IMR-90 (cell line): ENCODE measurements at regions not wholly inside any gene's neighbourhood (a gene's known extent, or its start where the extent isn't known, plus 50 kb on each side); places are given as distances from the start of the nearest gene placed in this dataset.

Experiments used
- ATAC-seq: fragments of 200-7000 bp; cut with Tn5 transposase; 2 replicates; pipeline ENCODE4 v1.9.1; 2020; ENCODE audit warnings: low read depth, mild to moderate bottlenecking, moderate library complexity
- BruUV-seq: library from RNA; stranded (reverse); fragments of 400-500 nt; replicated peaks from 2 replicates; lab custom pipeline; 2021; lab: Mats Ljungman, UMichigan
- CTCF ChIA-PET: fragments of 300-600 bp; formaldehyde crosslinking; extraction: SDS; loops from one replicate; lab custom pipeline; 2021; ENCODE audit warnings: antibody characterized with exemption; lab: Yijun Ruan, JAX
- POLR2A ChIA-PET: fragments of 300-600 bp; sonication (Branson Sonifier 250); formaldehyde crosslinking; loops from one replicate; lab custom pipeline; 2022; ENCODE audit warnings: antibody characterized with exemption; ENCODE audit not compliant: unreplicated experiment; lab: Charles Lee
- DNase-seq: peaks from one replicate; pipeline ENCODE4 v3.0.0; 2013
- H2AFZ ChIP-seq: replicated peaks from 2 replicates; pipeline ENCODE3; 2013; ENCODE audit warnings: low read length, mild to moderate bottlenecking; ENCODE audit not compliant: poor library complexity
- H2AK5ac ChIP-seq: 2 replicates; pipeline ENCODE4 v1.6.1; 2013; ENCODE audit warnings: low read depth, low read length, inconsistent platforms
- H2AK9ac ChIP-seq: replicated peaks from 2 replicates; pipeline ENCODE3; 2013; ENCODE audit warnings: mild to moderate bottlenecking, low read depth, low read length, moderate library complexity; ENCODE audit not compliant: poor library complexity
- H2BK120ac ChIP-seq: 2 replicates; pipeline ENCODE4 v1.6.1; 2013; ENCODE audit warnings: low read depth, low read length, inconsistent platforms
- H2BK15ac ChIP-seq: 3 replicates; pipeline ENCODE4 v1.6.1; 2013; ENCODE audit warnings: low read depth, low read length, inconsistent platforms
- H2BK20ac ChIP-seq: 2 replicates; pipeline ENCODE4 v1.6.1; 2013; ENCODE audit warnings: low read depth, mild to moderate bottlenecking, inconsistent platforms, low read length, moderate library complexity
- H2BK5ac ChIP-seq: 2 replicates; pipeline ENCODE4 v1.6.1; 2013; ENCODE audit warnings: mild to moderate bottlenecking, low read depth, low read length, inconsistent platforms; ENCODE audit not compliant: poor library complexity, severe bottlenecking
- H3K14ac ChIP-seq: replicated peaks from 2 replicates; pipeline ENCODE4 v1.6.1; 2013; ENCODE audit warnings: low read depth, low read length, inconsistent platforms
- H3K18ac ChIP-seq: 2 replicates; pipeline ENCODE4 v1.6.1; 2013; ENCODE audit warnings: low read depth, low read length, control low read depth
- H3K23ac ChIP-seq: 2 replicates; pipeline ENCODE4 v1.6.1; 2013; ENCODE audit warnings: low read depth, low read length, inconsistent platforms
- H3K27ac ChIP-seq: 2 replicates; pipeline ENCODE4 v1.5.1; 2013; ENCODE audit warnings: mild to moderate bottlenecking, control low read depth, low read length; ENCODE audit not compliant: insufficient read depth
- H3K27me3 ChIP-seq: 2 replicates; pipeline ENCODE4 v1.6.1; 2013; ENCODE audit warnings: low read length; ENCODE audit not compliant: control insufficient read depth, insufficient read depth
- H3K36me3 ChIP-seq: 2 replicates; pipeline ENCODE4 v1.6.1; 2013; ENCODE audit warnings: low read length, mixed read lengths; ENCODE audit not compliant: control insufficient read depth, insufficient read depth
- H3K4ac ChIP-seq: 2 replicates; pipeline ENCODE4 v1.6.1; 2013; ENCODE audit warnings: low read depth, low read length, inconsistent platforms
- H3K4me1 ChIP-seq: 2 replicates; pipeline ENCODE4 v1.6.1; 2013; ENCODE audit warnings: low read length, mixed read lengths; ENCODE audit not compliant: control insufficient read depth, insufficient read depth
- H3K4me2 ChIP-seq: 2 replicates; pipeline ENCODE4 v1.6.1; 2013; ENCODE audit warnings: low read depth, mild to moderate bottlenecking, control low read depth, low read length, moderate library complexity
- H3K4me3 ChIP-seq: 2 replicates; pipeline ENCODE4 v1.5.1; 2013; ENCODE audit warnings: low read depth, mild to moderate bottlenecking, control low read depth, low read length, moderate library complexity; ENCODE audit not compliant: insufficient read depth
- H3K56ac ChIP-seq: 2 replicates; pipeline ENCODE4 v1.6.1; 2013; ENCODE audit warnings: low read length, inconsistent platforms; ENCODE audit not compliant: insufficient read depth; ENCODE audit errors: extremely low read depth
- H3K79me1 ChIP-seq, 2 experiments: 2 replicates each; pipeline ENCODE4 v1.6.1; 2013; ENCODE audit warnings: low read length in 2 of 2, inconsistent platforms in 1 of 2, low read depth in 1 of 2
- H3K9ac ChIP-seq: 2 replicates; pipeline ENCODE4 v1.6.1; 2013; ENCODE audit warnings: low read depth, low read length, control low read depth
- H3K9me1 ChIP-seq: 2 replicates; pipeline ENCODE4 v1.6.1; 2013; ENCODE audit warnings: low read length, inconsistent platforms; ENCODE audit not compliant: insufficient read depth
- H3K9me3 ChIP-seq: 2 replicates; pipeline ENCODE4 v1.6.1; 2013; ENCODE audit warnings: low read length; ENCODE audit not compliant: control insufficient read depth, insufficient read depth
- H4K20me1 ChIP-seq: 2 replicates; pipeline ENCODE4 v1.6.1; 2013; ENCODE audit warnings: low read length, inconsistent platforms; ENCODE audit not compliant: insufficient read depth
- H4K5ac ChIP-seq: 2 replicates; pipeline ENCODE4 v1.6.1; 2013; ENCODE audit warnings: mild to moderate bottlenecking, low read depth, low read length, control low read depth
- H4K8ac ChIP-seq, 2 experiments: 2 replicates each; pipeline ENCODE4 v1.6.1; 2013; ENCODE audit warnings: low read depth in 2 of 2, low read length in 2 of 2, control low read depth in 1 of 2, inconsistent platforms in 1 of 2
- H4K91ac ChIP-seq: 2 replicates; pipeline ENCODE4 v1.6.1; 2013; ENCODE audit warnings: low read depth, low read length, inconsistent platforms; ENCODE audit not compliant: insufficient read depth
- BHLHE40 ChIP-seq: fragments of 150-350 bp; IDR thresholded peaks from 2 replicates; pipeline ENCODE4 v1.6.1; 2016; ENCODE audit warnings: mild to moderate bottlenecking, low read depth, low read length
- CEBPB ChIP-seq: IDR thresholded peaks from 2 replicates; pipeline ENCODE4 v1.6.1; 2012; ENCODE audit warnings: low read depth, low read length, improper control_type of control experiment
- CHD1 ChIP-seq: IDR thresholded peaks from 2 replicates; pipeline ENCODE4 v1.6.1; 2012; ENCODE audit warnings: low read depth, low read length, improper control_type of control experiment
- FOS ChIP-seq: fragments of 150-350 bp; IDR thresholded peaks from 2 replicates; pipeline ENCODE4 v1.6.1; 2016; ENCODE audit warnings: low read depth, low read length
- MAFK ChIP-seq: IDR thresholded peaks from 2 replicates; pipeline ENCODE4 v1.6.1; 2012; ENCODE audit warnings: low read depth, low read length, improper control_type of control experiment
- MAZ ChIP-seq: IDR thresholded peaks from 2 replicates; pipeline ENCODE4 v1.6.1; 2012; ENCODE audit warnings: low read depth, mild to moderate bottlenecking, low read length, improper control_type of control experiment, moderate library complexity, borderline replicate concordance
- MXI1 ChIP-seq: IDR thresholded peaks from 2 replicates; pipeline ENCODE4 v1.6.1; 2012; ENCODE audit warnings: low read depth, mild to moderate bottlenecking, low read length, moderate library complexity, borderline replicate concordance
- NFE2L2 ChIP-seq: fragments of 150-350 bp; IDR thresholded peaks from 2 replicates; pipeline ENCODE4 v1.6.1; 2016; ENCODE audit warnings: low read depth, mild to moderate bottlenecking, low read length
- POLR2A ChIP-seq: IDR thresholded peaks from 2 replicates; pipeline ENCODE4 v1.6.1; 2012; ENCODE audit warnings: mild to moderate bottlenecking, low read depth, low read length
- RAD21 ChIP-seq: IDR thresholded peaks from 2 replicates; pipeline ENCODE4 v1.6.1; 2012; ENCODE audit warnings: low read length, improper control_type of control experiment
- RCOR1 ChIP-seq: IDR thresholded peaks from 2 replicates; pipeline ENCODE4 v1.6.1; 2012; ENCODE audit warnings: mild to moderate bottlenecking, low read length, improper control_type of control experiment; ENCODE audit not compliant: insufficient replicate concordance
- RFX5 ChIP-seq: IDR thresholded peaks from 2 replicates; pipeline ENCODE4 v1.8.0; 2012; ENCODE audit warnings: low read depth, mild to moderate bottlenecking, low read length, moderate library complexity
- SMC3 ChIP-seq: fragments of 150-350 bp; IDR thresholded peaks from 2 replicates; pipeline ENCODE4 v1.6.1; 2016; ENCODE audit warnings: low read depth, mild to moderate bottlenecking, antibody characterized with exemption, low read length, moderate library complexity
- WGBS, 2 experiments: methylation state at CpG; one replicate each; pipeline versions ENCODE4 v1.1.5 to v1.1.7; 2013; ENCODE audit warnings: missing lambda C conversion rate in 2 of 2; ENCODE audit not compliant: insufficient read length in 1 of 2; ENCODE audit errors: extremely low coverage in 2 of 2; 5-methylcytosine and 5-hydroxymethylcytosine counted together
- dilution Hi-C: fragments of 300-500 bp; cut with HindIII; formaldehyde crosslinking; loops from one replicate; pipeline ENCODE4 v1.14.3; 2018; ENCODE audit warnings: low sequenced_read_pairs; ENCODE audit not compliant: unreplicated experiment
- in situ Hi-C: fragments of 300-500 bp; cut with MboI; formaldehyde crosslinking; loops from 3 replicates; pipeline ENCODE4 v1.14.3; 2019; ENCODE audit warnings: low sequenced_read_pairs, inconsistent platforms, mixed read lengths
- intact Hi-C: fragments of 100-400 bp; cut with micrococcal nuclease; formaldehyde crosslinking; loops from 2 replicates; pipeline ENCODE4 v1.10.0; 2022
- TF ChIP-seq, protein P1 (sequence below): fragments of 150-350 bp; IDR thresholded peaks from 2 replicates; pipeline ENCODE4 v1.6.1; 2016; ENCODE audit warnings: low read depth, mild to moderate bottlenecking, low read length, moderate library complexity, borderline replicate concordance
- TF ChIP-seq, protein P2 (sequence below): fragments of 150-350 bp; IDR thresholded peaks from 2 replicates; pipeline ENCODE4 v1.6.1; 2017; ENCODE audit warnings: mild to moderate bottlenecking, antibody characterized with exemption, low read length, low read depth

GRCh38 chr3:176958560-176958959 lies 238.7 kb downstream of the TBL1XR1 start:
- no peak for TF ChIP-seq RFX5
- TF ChIP-seq RCOR1, result no peak
- no peak for TF ChIP-seq SMC3
- TF ChIP-seq MAFK, result no peak
- TF ChIP-seq BHLHE40, result no peak
- TF ChIP-seq, protein P1, sequence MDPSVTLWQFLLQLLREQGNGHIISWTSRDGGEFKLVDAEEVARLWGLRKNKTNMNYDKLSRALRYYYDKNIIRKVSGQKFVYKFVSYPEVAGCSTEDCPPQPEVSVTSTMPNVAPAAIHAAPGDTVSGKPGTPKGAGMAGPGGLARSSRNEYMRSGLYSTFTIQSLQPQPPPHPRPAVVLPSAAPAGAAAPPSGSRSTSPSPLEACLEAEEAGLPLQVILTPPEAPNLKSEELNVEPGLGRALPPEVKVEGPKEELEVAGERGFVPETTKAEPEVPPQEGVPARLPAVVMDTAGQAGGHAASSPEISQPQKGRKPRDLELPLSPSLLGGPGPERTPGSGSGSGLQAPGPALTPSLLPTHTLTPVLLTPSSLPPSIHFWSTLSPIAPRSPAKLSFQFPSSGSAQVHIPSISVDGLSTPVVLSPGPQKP, result no peak
- no peak for TF ChIP-seq MAZ
- TF ChIP-seq, protein P2, sequence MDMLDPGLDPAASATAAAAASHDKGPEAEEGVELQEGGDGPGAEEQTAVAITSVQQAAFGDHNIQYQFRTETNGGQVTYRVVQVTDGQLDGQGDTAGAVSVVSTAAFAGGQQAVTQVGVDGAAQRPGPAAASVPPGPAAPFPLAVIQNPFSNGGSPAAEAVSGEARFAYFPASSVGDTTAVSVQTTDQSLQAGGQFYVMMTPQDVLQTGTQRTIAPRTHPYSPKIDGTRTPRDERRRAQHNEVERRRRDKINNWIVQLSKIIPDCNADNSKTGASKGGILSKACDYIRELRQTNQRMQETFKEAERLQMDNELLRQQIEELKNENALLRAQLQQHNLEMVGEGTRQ, result no peak
- TF ChIP-seq CEBPB, result no peak
- TF ChIP-seq CHD1, result no peak
- no peak for TF ChIP-seq NFE2L2
- no peak for TF ChIP-seq POLR2A
- TF ChIP-seq MXI1, result no peak
- TF ChIP-seq RAD21, result no peak
- no peak for TF ChIP-seq FOS
- no peak overlapping the region for H4K5ac ChIP-seq
- CTCF ChIA-PET, result no interaction called here
- no peaks in the 10 kb centered on the region for H3K9me3 ChIP-seq
- H2AFZ ChIP-seq, result no peak overlapping the region
- WGBS, 2 experiments, result no CpG with 5 or more reads among the region's 2 CpGs
- DNase-seq, result no peak
- POLR2A ChIA-PET, result no interaction called here
- no peak overlapping the region for H3K4ac ChIP-seq
- dilution Hi-C loops, result no loop called here
- no peaks in the 10 kb centered on the region for H3K36me3 ChIP-seq
- H2BK5ac ChIP-seq, result no peak overlapping the region
- no peak overlapping the region for H3K4me3 ChIP-seq
- H3K27ac ChIP-seq, result no peak overlapping the region
- no peak overlapping the region for H2BK20ac ChIP-seq
- H3K56ac ChIP-seq, result no peak overlapping the region
- no peak overlapping the region for H3K9ac ChIP-seq
- no peak overlapping the region for H2AK5ac ChIP-seq
- H3K79me1 ChIP-seq, result no peaks in the 10 kb centered on the region
- H3K27me3 ChIP-seq, result no peaks in the 10 kb centered on the region
- H3K18ac ChIP-seq, result no peak overlapping the region
- in situ Hi-C loops, result no loop called here
- peaks cover 3% of the 10 kb centered on the region; the same call in 1 of the 2 replicates for H3K9me1 ChIP-seq
- H4K20me1 ChIP-seq, result no peaks in the 10 kb centered on the region
- H3K4me1 ChIP-seq, result peaks cover 3% of the 10 kb centered on the region; the same call in 1 of the 2 replicates
- ATAC-seq, result no peak
- H4K91ac ChIP-seq, result no peak overlapping the region
- H4K8ac ChIP-seq, result no peak overlapping the region
- no peak overlapping the region for H2BK15ac ChIP-seq
- no TSS peak for BruUV-seq
- H3K4me2 ChIP-seq, result no peak overlapping the region
- H2BK120ac ChIP-seq, result no peak overlapping the region
- no peak overlapping the region for H3K23ac ChIP-seq
- no peak overlapping the region for H3K14ac ChIP-seq
- intact Hi-C loops, result no loop called here
- no peak overlapping the region for H2AK9ac ChIP-seq
